SK-N-MC (cell line): ENCODE measurements at regions not wholly inside any gene's neighbourhood (a gene's known extent, or its start where the extent isn't known, plus 50 kb on each side); places are given as distances from the start of the nearest gene placed in this dataset.

Source experiments
- DNase-seq: peaks from one replicate; pipeline ENCODE4 v3.0.0-alpha.2; 2011; ENCODE audit warnings: low read depth, low spot score
- H3K27ac ChIP-seq: fragments of 200-600 bp; sonication (generic); 2 replicates; pipeline ENCODE4 v1.5.1; 2016; ENCODE audit warnings: mixed run types
- H3K36me3 ChIP-seq: fragments of 200-600 bp; sonication (generic); 2 replicates; pipeline ENCODE4 v1.6.1; 2017; ENCODE audit warnings: antibody characterized with exemption, low read length, mixed read lengths; ENCODE audit not compliant: insufficient read depth
- H3K4me3 ChIP-seq: fragments of 200-600 bp; sonication (generic); 2 replicates; pipeline ENCODE4 v1.5.1; 2016
- H3K9ac ChIP-seq: fragments of 200-600 bp; sonication (generic); 2 replicates; pipeline ENCODE4 v1.8.0; 2017; ENCODE audit warnings: mixed run types, mixed read lengths; ENCODE audit not compliant: insufficient read length
- H3K9me3 ChIP-seq: fragments of 200-600 bp; sonication (generic); 2 replicates; pipeline ENCODE4 v1.6.1; 2017; ENCODE audit warnings: low read depth, mild to moderate bottlenecking, antibody characterized with exemption, low read length, moderate library complexity, mixed read lengths
- EZH2 ChIP-seq: fragments of 200-600 bp; sonication (generic); IDR thresholded peaks from one replicate; pipeline ENCODE4 v1.6.1; 2017; ENCODE audit warnings: antibody characterized with exemption
- FOXP2 ChIP-seq: optimal IDR thresholded peaks from 2 replicates; pipeline ENCODE3; 2011; ENCODE audit warnings: mild to moderate bottlenecking, moderate library complexity; ENCODE audit not compliant: insufficient read depth; ENCODE audit errors: extremely low read length, control extremely low read depth
- POLR2AphosphoS5 ChIP-seq: IDR thresholded peaks from 2 replicates; pipeline ENCODE4 v1.6.1; 2012; ENCODE audit warnings: mild to moderate bottlenecking, low read depth, low read length, borderline replicate concordance

- Histone ChIP-seq H3K9me3 (no peaks in the 10 kb centered on the region), H3K27ac (no peak overlapping the region), H3K36me3 (no peaks in the 10 kb centered on the region), H3K9ac (no peak overlapping the region), H3K4me3 (no peak overlapping the region)
- TF ChIP-seq FOXP2 (no peak), POLR2AphosphoS5 (no peak), EZH2 (no peak)
- no peak for DNase-seq
Measured at GRCh38 chr10:84075226-84076046, 63.9 kb upstream of the GHITM start.

- TF ChIP-seq EZH2 (no peak), POLR2AphosphoS5 (no peak), FOXP2 (no peak)
- DNase-seq: no peak
- Histone ChIP-seq H3K36me3 (no peaks in the 10 kb centered on the region), H3K9me3 (no peaks in the 10 kb centered on the region), H3K4me3 (no peak overlapping the region), H3K27ac (no peak overlapping the region), H3K9ac (no peak overlapping the region)
Measured at GRCh38 chr10:84076047-84076388, 63.3 kb upstream of the GHITM start.

GRCh38 chr10:84076540-84077195 is 62.6 kb upstream of the GHITM start:
- Histone ChIP-seq H3K9me3 (no peaks in the 10 kb centered on the region), H3K36me3 (no peaks in the 10 kb centered on the region), H3K27ac (no peak overlapping the region), H3K9ac (no peak overlapping the region), H3K4me3 (no peak overlapping the region)
- DNase-seq: no peak
- TF ChIP-seq FOXP2: no peak
- no peak for TF ChIP-seq POLR2AphosphoS5
- no peak for TF ChIP-seq EZH2

- Histone ChIP-seq H3K27ac (no peak overlapping the region), H3K4me3 (no peak overlapping the region)
Measured at GRCh38 chr10:84077768-84078167, 61.5 kb upstream of the GHITM start.

GRCh38 chr10:84078771-84079170 is 60.5 kb upstream of the GHITM start:
- Histone ChIP-seq H3K4me3 (no peak overlapping the region), H3K36me3 (no peaks in the 10 kb centered on the region), H3K9me3 (no peaks in the 10 kb centered on the region), H3K9ac (no peak overlapping the region), H3K27ac (no peak overlapping the region)
- TF ChIP-seq POLR2AphosphoS5 (no peak), FOXP2 (no peak), EZH2 (no peak)
- DNase-seq: no peak

More at GRCh38 chr10:84077768-84078167, 61.5 kb upstream of the GHITM start:
- no peak overlapping the region for H3K9ac ChIP-seq
- H3K9me3 ChIP-seq: no peaks in the 10 kb centered on the region
- no peaks in the 10 kb centered on the region for H3K36me3 ChIP-seq
- DNase-seq: no peak
- TF ChIP-seq POLR2AphosphoS5 (no peak), EZH2 (no peak), FOXP2 (no peak)

- no peak for TF ChIP-seq FOXP2
- no peak for TF ChIP-seq EZH2
- no peak for TF ChIP-seq POLR2AphosphoS5
- Histone ChIP-seq H3K9ac (no peak overlapping the region), H3K9me3 (no peaks in the 10 kb centered on the region), H3K4me3 (no peak overlapping the region), H3K36me3 (no peaks in the 10 kb centered on the region), H3K27ac (no peak overlapping the region)
- no peak for DNase-seq
Measured at GRCh38 chr10:84084342-84084741, 55.0 kb upstream of the GHITM start.

- Histone ChIP-seq H3K9ac (no peak overlapping the region), H3K27ac (no peak overlapping the region), H3K4me3 (no peak overlapping the region), H3K9me3 (no peaks in the 10 kb centered on the region), H3K36me3 (no peaks in the 10 kb centered on the region)
- DNase-seq: no peak
- TF ChIP-seq EZH2 (no peak), FOXP2 (no peak)
Measured at GRCh38 chr10:84087202-84087601, 52.1 kb upstream of the GHITM start.

- DNase-seq: no peak
- no peaks in the 10 kb centered on the region for H3K36me3 ChIP-seq
- H3K27ac ChIP-seq: no peak overlapping the region
- H3K4me3 ChIP-seq: no peak overlapping the region
- no peaks in the 10 kb centered on the region for H3K9me3 ChIP-seq
- no peak for TF ChIP-seq POLR2AphosphoS5
- no peak for TF ChIP-seq EZH2
- TF ChIP-seq FOXP2: no peak
- H3K9ac ChIP-seq: no peak overlapping the region
Measured at GRCh38 chr10:84088626-84089025, 50.7 kb upstream of the GHITM start.

- no peak for TF ChIP-seq FOXP2
- no peak for TF ChIP-seq EZH2
- no peak for DNase-seq
- no peak overlapping the region for H3K4me3 ChIP-seq
- H3K9ac ChIP-seq: no peak overlapping the region
- no peaks in the 10 kb centered on the region for H3K36me3 ChIP-seq
- H3K9me3 ChIP-seq: no peaks in the 10 kb centered on the region
- H3K27ac ChIP-seq: no peak overlapping the region
Measured at GRCh38 chr10:84089162-84089561, 50.1 kb upstream of the GHITM start.
